GM18861 (cell line): ENCODE measurements at regions not wholly inside any gene's neighbourhood (a gene's known extent, or its start where the extent isn't known, plus 50 kb on each side); places are given as distances from the start of the nearest gene placed in this dataset.

Experiments used
- ATAC-seq: cut with Tn5 transposase; IDR thresholded peaks from one replicate; pipeline ENCODE4 v1.9.1; 2021; ENCODE audit not compliant: unreplicated experiment

GRCh38 chr1:237962985-237963384 lies 72.3 kb upstream of the ZP4 start:
- ATAC-seq, result no peak

- no peak for ATAC-seq
Observed at GRCh38 chr1:237961754-237962153, 71.0 kb upstream of the ZP4 start.

- no peak for ATAC-seq
Observed at GRCh38 chr1:237959838-237960237, 69.1 kb upstream of the ZP4 start.

- ATAC-seq, result no peak
Observed at GRCh38 chr1:237953238-237953637, 62.5 kb upstream of the ZP4 start.
